Muscle layer of duodenum (tissue), 2 donors: ENCODE measurements at regions not wholly inside any gene's neighbourhood (a gene's known extent, or its start where the extent isn't known, plus 50 kb on each side); places are given as distances from the start of the nearest gene placed in this dataset.

ENCODE experiments used
- H3K27ac ChIP-seq: one replicate; pipeline ENCODE4 v1.7.0; 2013; ENCODE audit warnings: mild to moderate bottlenecking, low read length
- H3K27me3 ChIP-seq: one replicate; pipeline ENCODE4 v1.7.0; 2013; ENCODE audit warnings: low read depth, mild to moderate bottlenecking, control low read depth, low read length
- H3K36me3 ChIP-seq, 2 donors: one replicate each; pipeline ENCODE4 v1.7.0; 2013; ENCODE audit warnings: low read length in 2 of 2, control low read depth in 1 of 2, mild to moderate bottlenecking in 1 of 2; ENCODE audit not compliant: insufficient read depth in 2 of 2, control insufficient read depth in 1 of 2
- H3K4me1 ChIP-seq, 2 donors: one replicate each; pipeline ENCODE4 v1.7.0; 2013; ENCODE audit warnings: low read length in 2 of 2, mild to moderate bottlenecking in 2 of 2, control low read depth in 1 of 2, moderate library complexity in 1 of 2; ENCODE audit not compliant: insufficient read depth in 2 of 2, control insufficient read depth in 1 of 2
- H3K4me3 ChIP-seq, 2 donors: one replicate each; pipeline ENCODE4 v1.7.0; 2013; ENCODE audit warnings: low read length in 2 of 2, low read depth in 1 of 2, mild to moderate bottlenecking in 1 of 2
- H3K9me3 ChIP-seq, 2 donors: one replicate each; pipeline ENCODE4 v1.7.0; 2013; ENCODE audit warnings: low read length in 2 of 2, control low read depth in 1 of 2, mild to moderate bottlenecking in 1 of 2; ENCODE audit not compliant: control insufficient read depth in 1 of 2
- donor health status: healthy.

DNA sequence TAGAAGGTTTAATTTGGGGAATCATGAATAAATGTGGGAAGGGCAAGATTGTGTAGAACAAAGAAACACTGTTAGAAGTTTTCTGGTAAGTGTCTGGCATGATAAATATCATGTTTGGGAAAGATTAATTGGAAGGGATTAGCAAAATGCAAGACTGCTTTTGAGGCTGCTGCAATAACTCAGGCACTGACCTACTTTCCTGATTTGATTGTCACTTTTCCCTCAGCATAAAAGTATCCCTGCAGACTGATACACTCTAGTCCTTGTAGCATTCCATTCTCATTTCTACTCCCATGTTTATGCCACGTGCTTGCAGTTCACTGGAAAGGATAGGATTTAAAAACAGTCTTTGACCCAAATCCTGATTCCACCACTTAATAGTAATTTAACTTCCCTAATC lies 303.3 kb upstream of the SEMA3A start:
- H3K27me3 ChIP-seq = no peaks in the 10 kb centered on the region
- H3K9me3 ChIP-seq = no peaks in the 10 kb centered on the region
- no peaks in the 10 kb centered on the region for H3K36me3 ChIP-seq
- no peak overlapping the region for H3K27ac ChIP-seq
- H3K4me3 ChIP-seq = no peak overlapping the region
- H3K4me1 ChIP-seq = peaks cover 0 to 11% of the 10 kb centered on the region in 2 donors

DNA sequence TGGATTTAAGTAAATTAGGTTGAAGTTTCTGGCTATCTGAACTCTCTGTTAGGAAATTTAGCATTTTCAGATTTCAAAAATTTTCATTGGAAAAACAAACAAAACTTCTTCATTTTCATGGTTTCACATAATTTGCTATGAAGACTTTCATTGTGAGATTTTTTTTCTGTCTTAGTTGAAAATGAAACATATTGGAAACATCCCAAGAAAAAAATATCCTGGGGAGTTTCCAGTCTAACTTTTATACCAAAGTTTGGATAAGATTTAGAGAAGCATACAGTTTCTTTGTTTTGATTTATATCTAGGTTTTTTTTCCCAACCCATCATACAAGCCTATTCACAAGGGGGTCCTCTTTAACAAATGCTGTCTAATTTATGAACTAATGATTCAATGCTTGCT lies 300.5 kb upstream of the SEMA3A start:
- H3K9me3 ChIP-seq = no peaks in the 10 kb centered on the region
- H3K36me3 ChIP-seq = no peaks in the 10 kb centered on the region
- H3K27me3 ChIP-seq = no peaks in the 10 kb centered on the region
- no peak overlapping the region for H3K4me3 ChIP-seq
- H3K27ac ChIP-seq = no peak overlapping the region
- peaks cover 0 to 5% of the 10 kb centered on the region in 2 donors for H3K4me1 ChIP-seq

- Histone ChIP-seq H3K36me3 (no peaks in the 10 kb centered on the region), H3K9me3 (no peaks in the 10 kb centered on the region), H3K27me3 (no peaks in the 10 kb centered on the region), H3K27ac (no peak overlapping the region), H3K4me1 (no peaks in the 10 kb centered on the region), H3K4me3 (no peak overlapping the region)
Observed at GRCh38 chr7:84492098-84493034, 297.8 kb upstream of the SEMA3A start.

GRCh38 chr7:84490661-84491060 lies 296.1 kb upstream of the SEMA3A start:
- Histone ChIP-seq H3K27ac (no peak overlapping the region), H3K27me3 (no peaks in the 10 kb centered on the region), H3K4me3 (no peak overlapping the region), H3K9me3 (no peaks in the 10 kb centered on the region), H3K36me3 (no peaks in the 10 kb centered on the region), H3K4me1 (no peaks in the 10 kb centered on the region)

- Histone ChIP-seq H3K27me3 (no peaks in the 10 kb centered on the region), H3K27ac (no peak overlapping the region), H3K36me3 (no peaks in the 10 kb centered on the region), H3K4me1 (no peaks in the 10 kb centered on the region), H3K9me3 (no peaks in the 10 kb centered on the region), H3K4me3 (no peak overlapping the region)
Observed at GRCh38 chr7:84484502-84485079, 290.0 kb upstream of the SEMA3A start.

- Histone ChIP-seq H3K4me3 (no peak overlapping the region), H3K4me1 (no peaks in the 10 kb centered on the region), H3K27ac (no peak overlapping the region), H3K27me3 (no peaks in the 10 kb centered on the region), H3K36me3 (no peaks in the 10 kb centered on the region), H3K9me3 (no peaks in the 10 kb centered on the region)
Observed at GRCh38 chr7:84482476-84482875, 287.9 kb upstream of the SEMA3A start.

DNA sequence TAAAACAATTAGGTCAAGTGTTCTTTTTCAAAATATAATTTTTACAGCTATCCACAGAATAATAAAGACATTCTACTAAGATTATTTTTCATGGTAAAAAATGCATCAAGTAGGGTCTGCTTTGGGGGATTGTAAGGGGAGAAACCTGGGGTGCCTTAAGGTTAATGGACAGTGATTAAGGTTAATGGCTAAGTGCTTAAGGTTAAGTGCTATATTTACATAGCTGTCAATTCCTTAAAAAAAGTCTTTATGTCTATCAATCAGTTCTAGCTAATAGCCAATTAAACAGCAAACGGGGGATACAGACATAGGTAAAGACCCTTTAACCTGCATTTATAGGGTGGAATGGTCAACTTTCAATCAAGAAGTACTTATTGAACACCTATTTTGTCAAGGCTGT lies 284.5 kb upstream of the SEMA3A start:
- no peaks in the 10 kb centered on the region for H3K27me3 ChIP-seq
- H3K27ac ChIP-seq = no peak overlapping the region
- H3K9me3 ChIP-seq = no peaks in the 10 kb centered on the region
- H3K36me3 ChIP-seq = no peaks in the 10 kb centered on the region
- no peak overlapping the region for H3K4me3 ChIP-seq
- no peaks in the 10 kb centered on the region for H3K4me1 ChIP-seq

DNA sequence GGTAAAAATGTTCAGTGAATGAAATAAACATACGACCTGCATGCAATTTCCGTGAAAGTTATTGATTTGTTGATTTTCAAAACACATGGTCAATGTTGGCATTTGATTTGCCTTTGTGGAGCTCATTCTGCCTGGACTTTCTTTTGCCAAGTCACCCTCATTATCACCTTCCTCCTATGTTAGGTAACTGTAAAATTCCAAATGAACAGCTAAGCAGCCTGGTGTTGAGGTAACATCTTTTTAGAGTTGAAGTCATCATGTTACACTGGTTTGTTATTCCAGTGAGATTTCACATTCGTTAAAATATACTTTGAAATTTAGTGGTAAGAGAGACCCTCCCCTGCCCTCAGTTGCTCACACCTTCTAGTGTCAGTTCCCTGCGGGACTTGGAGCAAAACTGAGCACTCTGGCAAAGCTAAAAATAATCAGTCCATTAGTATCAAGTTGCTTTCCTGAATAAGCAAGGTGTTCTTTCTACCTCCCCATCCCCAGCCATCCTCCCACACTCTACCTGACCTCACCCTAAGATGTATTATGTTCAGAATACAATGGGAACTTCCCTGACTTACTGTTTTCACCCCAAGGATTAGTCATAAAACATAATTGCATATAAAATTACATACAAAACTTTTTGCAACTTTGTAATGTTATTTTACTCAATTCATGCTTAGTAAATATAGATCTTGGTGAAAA lies 283.3 kb upstream of the SEMA3A start:
- H3K27me3 ChIP-seq = no peaks in the 10 kb centered on the region
- no peak overlapping the region for H3K27ac ChIP-seq
- H3K4me1 ChIP-seq = no peaks in the 10 kb centered on the region
- no peak overlapping the region for H3K4me3 ChIP-seq
- H3K36me3 ChIP-seq = no peaks in the 10 kb centered on the region
- no peaks in the 10 kb centered on the region for H3K9me3 ChIP-seq

DNA sequence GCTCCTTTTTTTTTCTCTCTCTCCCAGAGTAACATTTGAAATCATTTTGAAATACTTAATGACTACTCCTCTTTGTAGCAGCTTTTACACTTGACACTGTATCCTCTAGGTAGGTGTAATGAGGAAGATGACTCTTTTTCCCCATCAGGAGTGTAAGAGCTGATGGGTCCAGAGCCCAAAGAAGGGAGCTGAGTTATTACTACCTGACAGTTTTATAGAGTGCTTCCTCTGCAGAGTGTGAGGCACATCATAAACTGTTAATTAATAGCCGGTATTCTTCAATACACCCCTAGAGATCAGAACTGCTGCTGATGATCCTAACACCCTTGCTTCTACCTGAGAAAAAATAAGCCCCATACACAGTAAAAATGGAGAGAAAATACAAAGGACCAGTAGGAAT lies 279.8 kb upstream of the SEMA3A start:
- no peaks in the 10 kb centered on the region for H3K27me3 ChIP-seq
- H3K27ac ChIP-seq = no peak overlapping the region
- no peaks in the 10 kb centered on the region for H3K4me1 ChIP-seq
- H3K9me3 ChIP-seq = no peaks in the 10 kb centered on the region
- H3K4me3 ChIP-seq = no peak overlapping the region
- no peaks in the 10 kb centered on the region for H3K36me3 ChIP-seq

GRCh38 chr7:84471576-84471975 lies 277.0 kb upstream of the SEMA3A start:
- H3K4me1 ChIP-seq = no peaks in the 10 kb centered on the region
- no peak overlapping the region for H3K4me3 ChIP-seq
- H3K27ac ChIP-seq = no peak overlapping the region
- no peaks in the 10 kb centered on the region for H3K9me3 ChIP-seq
- H3K36me3 ChIP-seq = no peaks in the 10 kb centered on the region
- no peaks in the 10 kb centered on the region for H3K27me3 ChIP-seq

- Histone ChIP-seq H3K9me3 (no peaks in the 10 kb centered on the region), H3K36me3 (no peaks in the 10 kb centered on the region), H3K27me3 (no peaks in the 10 kb centered on the region), H3K4me3 (no peak overlapping the region), H3K4me1 (no peaks in the 10 kb centered on the region), H3K27ac (no peak overlapping the region)
Observed at GRCh38 chr7:84469034-84469433, 274.4 kb upstream of the SEMA3A start.
